GM21825 (cell line): ENCODE measurements at regions not wholly inside any gene's neighbourhood (a gene's known extent, or its start where the extent isn't known, plus 50 kb on each side); places are given as distances from the start of the nearest gene placed in this dataset.
A peak's percentile ranks its signal among the peaks of the same experiment; 100 is the strongest.
"Not testable (repeated sequence)": the region's sequence is repeated elsewhere in the genome, so short reads cannot be mapped to it uniquely, and the experiment has no call there.

Experiments used
- ATAC-seq: cut with Tn5 transposase; IDR thresholded peaks from one replicate; pipeline ENCODE4 v1.9.1; 2021; ENCODE audit warnings: mild to moderate bottlenecking, moderate library complexity; ENCODE audit not compliant: unreplicated experiment

GRCh38 chr13:22900416-22900951 lies 280.3 kb upstream of the SGCG start:
- not testable (repeated sequence) for ATAC-seq

GRCh38 chr13:22903301-22903700 lies 277.5 kb upstream of the SGCG start:
- no peak for ATAC-seq

- no peak for ATAC-seq
These were observed 276.9 kb upstream of the SGCG start for GRCh38 chr13:22903925-22904324.

GRCh38 chr13:22915442-22916082 lies 265.2 kb upstream of the SGCG start:
- ATAC-seq = peak; percentile 54

GRCh38 chr13:22916276-22916675 lies 264.5 kb upstream of the SGCG start:
- not testable (repeated sequence) for ATAC-seq

- ATAC-seq = no peak
These were observed 254.7 kb upstream of the SGCG start for GRCh38 chr13:22925881-22926747.

- no peak for ATAC-seq
These were observed 253.9 kb upstream of the SGCG start for GRCh38 chr13:22926748-22927400.

GRCh38 chr13:22927845-22928244 lies 252.9 kb upstream of the SGCG start:
- not testable (repeated sequence) for ATAC-seq

- no peak for ATAC-seq
These were observed 251.2 kb upstream of the SGCG start for GRCh38 chr13:22929381-22930126.

GRCh38 chr13:22931576-22931975 lies 249.2 kb upstream of the SGCG start:
- no peak for ATAC-seq

GRCh38 chr13:22932632-22933412 lies 248.0 kb upstream of the SGCG start:
- not testable (repeated sequence) for ATAC-seq

- ATAC-seq = no peak
These were observed 247.1 kb upstream of the SGCG start for GRCh38 chr13:22933571-22934181.

- no peak for ATAC-seq
These were observed 245.8 kb upstream of the SGCG start for GRCh38 chr13:22934744-22935523.

- ATAC-seq = no peak
These were observed 244.6 kb upstream of the SGCG start for GRCh38 chr13:22936228-22936627.

- ATAC-seq = no peak
These were observed 243.5 kb upstream of the SGCG start for GRCh38 chr13:22937241-22937640.

GRCh38 chr13:22937953-22938352 lies 242.8 kb upstream of the SGCG start:
- no peak for ATAC-seq

GRCh38 chr13:22938576-22938975 lies 242.2 kb upstream of the SGCG start:
- no peak for ATAC-seq

- ATAC-seq = no peak
These were observed 241.6 kb upstream of the SGCG start for GRCh38 chr13:22939157-22939556.
